A549 (cell line): ENCODE measurements at regions not wholly inside any gene's neighbourhood (a gene's known extent, or its start where the extent isn't known, plus 50 kb on each side); places are given as distances from the start of the nearest gene placed in this dataset.

Experiments used
- ATAC-seq, 2 experiments: fragments of 200-7000 bp in 1 of 2; fragments of >200 bp in 1 of 2; cut with Nextera tagmentation in 1 of 2; cut with Tn5 transposase in 1 of 2; 3 replicates each; pipeline versions ENCODE4 v1.8.0 to v1.9.1; 2018 to 2020; ENCODE audit warnings: mild to moderate bottlenecking in 1 of 2, moderate library complexity in 1 of 2
- CTCF ChIA-PET: fragments of 300-600 bp; sonication (Branson Sonifier 250); formaldehyde crosslinking; extraction: SDS; loops from one replicate; lab custom pipeline; 2021; ENCODE audit warnings: antibody characterized with exemption, inconsistent platforms; lab: Yijun Ruan, JAX
- POLR2A ChIA-PET: fragments of 350-600 bp; formaldehyde crosslinking; extraction: SDS; loops from one replicate; lab custom pipeline; 2021; ENCODE audit warnings: antibody characterized with exemption, inconsistent platforms; lab: Yijun Ruan, JAX
- DNase-seq, 2 experiments: peaks; one replicate each; pipeline versions ENCODE4 v3.0.0 to v3.0.0-alpha.2; 2011 to 2016; ENCODE audit warnings: low read depth in 1 of 2, low spot score in 1 of 2
- FAIRE-seq: peaks from 2 replicates; lab custom pipeline; 2011; peaks lifted over from hg19 to GRCh38; lab: Jason Lieb, UNC
- H3K27ac ChIP-seq, 2 experiments: fragments of >200 bp; sonication (Bioruptor Twin); formaldehyde crosslinking; 3 replicates each; pipeline ENCODE4 v1.5.1; 2016 to 2017
- H3K4me1 ChIP-seq: fragments of >200 bp; sonication (Bioruptor Twin); formaldehyde crosslinking; 3 replicates; pipeline ENCODE4 v1.6.1; 2016
- H3K4me2 ChIP-seq: fragments of >200 bp; sonication (Bioruptor Twin); formaldehyde crosslinking; 3 replicates; pipeline ENCODE4 v1.6.1; 2016
- H3K4me3 ChIP-seq: fragments of >200 bp; sonication (Bioruptor Twin); formaldehyde crosslinking; 3 replicates; pipeline ENCODE4 v1.5.1; 2016
- H3K9me3 ChIP-seq: fragments of >200 bp; sonication (Bioruptor Twin); formaldehyde crosslinking; 3 replicates; pipeline ENCODE4 v1.6.1; 2016
- CHD4 ChIP-seq: fragments of 200-600 bp; sonication (generic); IDR thresholded peaks from 2 replicates; pipeline ENCODE4 v1.6.1; 2016; ENCODE audit warnings: antibody characterized with exemption, mild to moderate bottlenecking, borderline replicate concordance
- EHF ChIP-seq: fragments of 250-450 bp; sonication (Bioruptor Pico); IDR thresholded peaks from 2 replicates; pipeline ENCODE4 v1.5.0; 2020; ENCODE audit warnings: mild to moderate bottlenecking
- ESRRA ChIP-seq: fragments of 150-350 bp; IDR thresholded peaks from 2 replicates; pipeline ENCODE4 v1.6.1; 2014; ENCODE audit warnings: mild to moderate bottlenecking, low read length, borderline replicate concordance
- FOSB ChIP-seq: fragments of 250-450 bp; sonication (Bioruptor Pico); IDR thresholded peaks from 2 replicates; pipeline ENCODE4 v1.5.0; 2020; ENCODE audit warnings: mild to moderate bottlenecking, moderate library complexity
- FOXS1 ChIP-seq: fragments of 250-450 bp; sonication (Bioruptor Pico); IDR thresholded peaks from 2 replicates; pipeline ENCODE4 v1.5.0; 2020; ENCODE audit warnings: mild to moderate bottlenecking, moderate library complexity
- HOXA7 ChIP-seq: fragments of 250-450 bp; sonication (Bioruptor Pico); IDR thresholded peaks from 2 replicates; pipeline ENCODE4 v1.5.0; 2020; ENCODE audit warnings: mild to moderate bottlenecking, moderate library complexity
- JUNB ChIP-seq: fragments of >200 bp; sonication (Bioruptor Twin); formaldehyde crosslinking; IDR thresholded peaks from 2 replicates; pipeline ENCODE4 v1.6.1; 2016
- KDM1A ChIP-seq: fragments of 200-600 bp; sonication (generic); IDR thresholded peaks from 2 replicates; pipeline ENCODE4 v1.6.1; 2016; ENCODE audit warnings: low read depth, mild to moderate bottlenecking
- MAX ChIP-seq: IDR thresholded peaks from 2 replicates; pipeline ENCODE4 v1.6.1; 2012
- NR3C1 ChIP-seq: fragments of >200 bp; sonication (Bioruptor Twin); formaldehyde crosslinking; IDR thresholded peaks from 3 replicates; pipeline ENCODE4 v1.6.1; 2017
- POLR2A ChIP-seq: IDR thresholded peaks from 2 replicates; pipeline ENCODE4 v1.6.1; 2012; ENCODE audit warnings: mild to moderate bottlenecking, low read length
- POLR2AphosphoS2 ChIP-seq: conservative IDR thresholded peaks from 2 replicates; pipeline ENCODE4 v1.6.1; 2012; ENCODE audit warnings: low read length, improper control_type of control experiment, inconsistent platforms
- RAD21 ChIP-seq, 2 experiments: fragments of >200 bp in 1 of 2; sonication (Bioruptor Twin) in 1 of 2; formaldehyde crosslinking in 1 of 2; IDR thresholded peaks in 1 of 2; conservative IDR thresholded peaks in 1 of 2; 2 replicates in 1 of 2; 3 replicates in 1 of 2; pipeline ENCODE4 v1.6.1; 2012 to 2018; ENCODE audit warnings: inconsistent platforms in 1 of 2
- SREBF2 ChIP-seq: fragments of 450-650 bp; IDR thresholded peaks from 2 replicates; pipeline ENCODE4 v1.6.1; 2014; ENCODE audit warnings: mild to moderate bottlenecking, moderate library complexity
- ZC3H11A ChIP-seq: fragments of 450-650 bp; IDR thresholded peaks from 2 replicates; pipeline ENCODE4 v1.6.1; 2014; ENCODE audit warnings: antibody characterized with exemption, mild to moderate bottlenecking
- ZFP36 ChIP-seq: fragments of 450-650 bp; IDR thresholded peaks from 2 replicates; pipeline ENCODE4 v1.6.1; 2014; ENCODE audit warnings: borderline replicate concordance; ENCODE audit not compliant: partially characterized antibody
- ZNF302 ChIP-seq: fragments of 250-450 bp; sonication (Bioruptor Pico); IDR thresholded peaks from 2 replicates; pipeline ENCODE4 v1.9.0; 2021; ENCODE audit warnings: inconsistent platforms, mild to moderate bottlenecking, moderate library complexity
- WGBS: methylation state at CpG from one replicate; pipeline ENCODE4 v1.1.6; 2017; ENCODE audit errors: missing lambda C conversion rate; 5-methylcytosine and 5-hydroxymethylcytosine counted together
- TF ChIP-seq, protein P1 (sequence below): fragments of 250-450 bp; sonication (Bioruptor Pico); IDR thresholded peaks from 2 replicates; pipeline ENCODE4 v1.5.0; 2020; ENCODE audit warnings: low read depth, mild to moderate bottlenecking, moderate library complexity
- TF ChIP-seq, protein P2 (sequence below): fragments of 150-350 bp; IDR thresholded peaks from 2 replicates; pipeline ENCODE4 v1.6.1; 2014; ENCODE audit warnings: low read depth, mild to moderate bottlenecking, low read length
- TF ChIP-seq, protein P3 (sequence below): IDR thresholded peaks from 2 replicates; pipeline ENCODE4 v1.6.1; 2012
- TF ChIP-seq, protein P4 (sequence below): fragments of >200 bp; sonication (Bioruptor Twin); formaldehyde crosslinking; IDR thresholded peaks from 3 replicates; pipeline ENCODE4 v1.6.1; 2016

DNA sequence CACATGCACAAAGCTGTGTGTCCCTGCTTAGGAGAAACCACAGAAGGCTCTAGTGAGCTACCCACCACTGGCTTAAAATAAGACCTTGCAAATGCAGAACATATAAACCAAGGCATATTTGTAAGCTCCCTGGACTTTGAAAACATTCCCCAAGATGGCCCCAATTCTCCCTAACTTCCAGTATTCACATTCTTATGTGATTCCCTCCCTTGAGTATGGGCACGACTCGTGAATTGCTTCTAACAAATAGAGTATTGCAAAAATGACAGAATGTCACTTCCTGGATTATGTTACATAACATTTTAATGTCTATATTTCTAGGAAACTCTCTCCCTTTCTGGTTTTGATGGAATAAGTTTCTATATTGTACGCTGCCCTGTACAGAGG, 131.8 kb upstream of the MCTP2 start:
- no peaks in the 10 kb centered on the region for H3K9me3 ChIP-seq
- FAIRE-seq: no peak
- ChIA-PET POLR2A (no interaction called here), CTCF (interaction anchor here (1.2 kb wide), 1 partner anchor 9 kb away, joined by 5 read pairs; no protein-coding TSS in a partner anchor)
- TF ChIP-seq CHD4 (no peak), NR3C1 (no peak), MAX (no peak), FOSB (CRISPR knock-in tag) (no peak), SREBF2 (no peak), JUNB (no peak), POLR2AphosphoS2 (no peak), ESRRA (no peak), POLR2A (no peak), EHF (CRISPR knock-in tag) (no peak), HOXA7 (CRISPR knock-in tag) (no peak), ZC3H11A (no peak)
- TF ChIP-seq, protein P1, sequence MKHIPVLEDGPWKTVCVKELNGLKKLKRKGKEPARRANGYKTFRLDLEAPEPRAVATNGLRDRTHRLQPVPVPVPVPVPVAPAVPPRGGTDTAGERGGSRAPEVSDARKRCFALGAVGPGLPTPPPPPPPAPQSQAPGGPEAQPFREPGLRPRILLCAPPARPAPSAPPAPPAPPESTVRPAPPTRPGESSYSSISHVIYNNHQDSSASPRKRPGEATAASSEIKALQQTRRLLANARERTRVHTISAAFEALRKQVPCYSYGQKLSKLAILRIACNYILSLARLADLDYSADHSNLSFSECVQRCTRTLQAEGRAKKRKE (CRISPR knock-in tag): no peak
- TF ChIP-seq, protein P2, sequence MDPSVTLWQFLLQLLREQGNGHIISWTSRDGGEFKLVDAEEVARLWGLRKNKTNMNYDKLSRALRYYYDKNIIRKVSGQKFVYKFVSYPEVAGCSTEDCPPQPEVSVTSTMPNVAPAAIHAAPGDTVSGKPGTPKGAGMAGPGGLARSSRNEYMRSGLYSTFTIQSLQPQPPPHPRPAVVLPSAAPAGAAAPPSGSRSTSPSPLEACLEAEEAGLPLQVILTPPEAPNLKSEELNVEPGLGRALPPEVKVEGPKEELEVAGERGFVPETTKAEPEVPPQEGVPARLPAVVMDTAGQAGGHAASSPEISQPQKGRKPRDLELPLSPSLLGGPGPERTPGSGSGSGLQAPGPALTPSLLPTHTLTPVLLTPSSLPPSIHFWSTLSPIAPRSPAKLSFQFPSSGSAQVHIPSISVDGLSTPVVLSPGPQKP: no peak
- TF ChIP-seq, protein P3, sequence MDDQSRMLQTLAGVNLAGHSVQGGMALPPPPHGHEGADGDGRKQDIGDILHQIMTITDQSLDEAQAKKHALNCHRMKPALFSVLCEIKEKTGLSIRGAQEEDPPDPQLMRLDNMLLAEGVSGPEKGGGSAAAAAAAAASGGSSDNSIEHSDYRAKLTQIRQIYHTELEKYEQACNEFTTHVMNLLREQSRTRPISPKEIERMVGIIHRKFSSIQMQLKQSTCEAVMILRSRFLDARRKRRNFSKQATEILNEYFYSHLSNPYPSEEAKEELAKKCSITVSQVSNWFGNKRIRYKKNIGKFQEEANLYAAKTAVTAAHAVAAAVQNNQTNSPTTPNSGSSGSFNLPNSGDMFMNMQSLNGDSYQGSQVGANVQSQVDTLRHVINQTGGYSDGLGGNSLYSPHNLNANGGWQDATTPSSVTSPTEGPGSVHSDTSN: no peak
- DNase-seq: no peak
- no peak overlapping the region for H3K4me3 ChIP-seq
- no peak overlapping the region for H3K4me2 ChIP-seq
- ATAC-seq: no peak
- H3K4me1 ChIP-seq: no peaks in the 10 kb centered on the region
- WGBS: 5% methylated on average over 3 of the region's 3 CpGs
- no peak overlapping the region for H3K27ac ChIP-seq

DNA sequence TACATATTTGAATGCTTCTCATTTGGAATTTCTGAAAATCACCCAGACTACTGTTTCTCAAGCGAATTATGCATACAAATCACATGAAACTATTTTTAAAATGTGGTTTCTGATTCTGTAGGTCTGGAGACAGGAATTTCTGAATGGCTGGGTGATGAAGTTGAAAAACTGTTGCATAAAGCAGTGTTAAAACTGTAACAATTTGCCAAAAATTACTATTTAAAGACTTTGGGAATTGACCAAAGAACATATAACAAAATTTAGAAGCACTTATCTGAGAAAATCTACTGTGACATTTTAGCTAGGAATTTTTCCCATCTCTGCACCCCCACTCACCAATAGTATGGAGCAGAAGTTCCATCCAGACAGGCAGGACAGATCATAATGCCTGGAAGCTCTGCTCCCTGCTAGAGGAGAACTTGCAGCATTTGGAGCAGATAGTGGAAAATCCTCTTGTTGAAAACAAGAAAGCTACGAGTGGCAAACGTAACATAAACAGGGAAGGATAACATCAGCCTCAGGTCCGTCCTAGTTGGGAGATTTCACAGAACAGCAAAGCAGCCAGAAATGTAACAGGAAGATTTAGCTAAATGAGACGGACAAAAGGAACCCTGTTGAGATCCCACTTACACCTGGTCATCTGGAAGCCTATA, 132.3 kb upstream of the MCTP2 start:
- ATAC-seq (no peak), DNase-seq (no peak), FAIRE-seq (no peak)
- H3K27ac ChIP-seq: no peak overlapping the region
- H3K4me2 ChIP-seq: no peak overlapping the region
- no peaks in the 10 kb centered on the region for H3K4me1 ChIP-seq
- POLR2A ChIA-PET: no interaction called here
- no peaks in the 10 kb centered on the region for H3K9me3 ChIP-seq
- no peak overlapping the region for H3K4me3 ChIP-seq
- CTCF ChIA-PET: interaction anchor here (1.2 kb wide), 1 partner anchor 10 kb away, joined by 5 read pairs; no protein-coding TSS in a partner anchor
- 3% methylated on average over 5 of the region's 5 CpGs for WGBS
- TF ChIP-seq, protein P4, sequence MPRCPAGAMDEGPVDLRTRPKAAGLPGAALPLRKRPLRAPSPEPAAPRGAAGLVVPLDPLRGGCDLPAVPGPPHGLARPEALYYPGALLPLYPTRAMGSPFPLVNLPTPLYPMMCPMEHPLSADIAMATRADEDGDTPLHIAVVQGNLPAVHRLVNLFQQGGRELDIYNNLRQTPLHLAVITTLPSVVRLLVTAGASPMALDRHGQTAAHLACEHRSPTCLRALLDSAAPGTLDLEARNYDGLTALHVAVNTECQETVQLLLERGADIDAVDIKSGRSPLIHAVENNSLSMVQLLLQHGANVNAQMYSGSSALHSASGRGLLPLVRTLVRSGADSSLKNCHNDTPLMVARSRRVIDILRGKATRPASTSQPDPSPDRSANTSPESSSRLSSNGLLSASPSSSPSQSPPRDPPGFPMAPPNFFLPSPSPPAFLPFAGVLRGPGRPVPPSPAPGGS: no peak
- TF ChIP-seq FOXS1 (CRISPR knock-in tag) (no peak), ESRRA (no peak), KDM1A (no peak), RAD21 (conservative IDR thresholded peaks at IDR 0.05 in 1 of 2, IDR thresholded peaks at IDR 0.05 in 1 of 2) (no peak), ZNF302 (no peak)

GRCh38 chr15:94097552-94097951, 133.8 kb upstream of the MCTP2 start:
- ChIA-PET CTCF (interaction anchor here (1.3 kb wide), 1 partner anchor 22 kb away, joined by 3 read pairs; no protein-coding TSS in a partner anchor), POLR2A (no interaction called here)
- ATAC-seq (no peak), FAIRE-seq (no peak), DNase-seq (no peak)
- Histone ChIP-seq H3K27ac (no peak overlapping the region), H3K9me3 (no peaks in the 10 kb centered on the region), H3K4me3 (no peak overlapping the region), H3K4me1 (no peaks in the 10 kb centered on the region), H3K4me2 (no peak overlapping the region)
- 5% methylated on average over 6 of the region's 6 CpGs for WGBS
- TF ChIP-seq ZFP36: no peak
- TF ChIP-seq MAX: no peak
